Peyer's patch (tissue), 4 donors: ENCODE measurements at regions not wholly inside any gene's neighbourhood (a gene's known extent, or its start where the extent isn't known, plus 50 kb on each side); places are given as distances from the start of the nearest gene placed in this dataset.

Experiments used
- DNase-seq, 3 donors: peaks; one replicate each; pipeline ENCODE4 v3.0.0-alpha.2; 2017 to 2019
- H3K27ac ChIP-seq, 4 donors: fragments of 200-600 bp; sonication (generic); one replicate each; pipeline ENCODE4 v1.5.1; 2016 to 2019
- H3K27me3 ChIP-seq, 2 donors: fragments of 200-600 bp; sonication (generic); one replicate each; pipeline ENCODE4 v1.5.1; 2019
- H3K36me3 ChIP-seq, 3 donors: fragments of 200-600 bp; sonication (generic); one replicate each; pipeline ENCODE4 v1.5.1; 2016 to 2019
- H3K4me1 ChIP-seq, 4 donors: fragments of 200-600 bp; sonication (generic); one replicate each; pipeline ENCODE4 v1.5.1; 2016 to 2019
- H3K4me3 ChIP-seq, 4 donors: fragments of 200-600 bp; sonication (generic); 1 replicate in 3 of 4; 2 replicates in 1 of 4; pipeline ENCODE4 v1.5.1; 2016 to 2019; ENCODE audit warnings: mild to moderate bottlenecking in 1 of 4
- H3K9me3 ChIP-seq, 4 donors: fragments of 200-600 bp; sonication (generic); one replicate each; pipeline ENCODE4 v1.5.1; 2016 to 2019; ENCODE audit warnings: mild to moderate bottlenecking in 1 of 4
- CTCF ChIP-seq, 6 experiments: fragments of 450-650 bp in 4 of 6; fragments of 200-600 bp in 2 of 6; sonication (generic) in 1 of 6; IDR thresholded peaks; one replicate each; pipeline ENCODE4 v1.5.1; 2017 to 2019; ENCODE audit warnings: antibody characterized with exemption in 6 of 6, mild to moderate bottlenecking in 3 of 6, moderate library complexity in 1 of 6
- POLR2A ChIP-seq, 2 donors: fragments of 450-650 bp; IDR thresholded peaks; one replicate each; pipeline ENCODE4 v1.5.1; 2017; ENCODE audit warnings: antibody characterized with exemption in 2 of 2, mild to moderate bottlenecking in 2 of 2, moderate library complexity in 2 of 2

DNA sequence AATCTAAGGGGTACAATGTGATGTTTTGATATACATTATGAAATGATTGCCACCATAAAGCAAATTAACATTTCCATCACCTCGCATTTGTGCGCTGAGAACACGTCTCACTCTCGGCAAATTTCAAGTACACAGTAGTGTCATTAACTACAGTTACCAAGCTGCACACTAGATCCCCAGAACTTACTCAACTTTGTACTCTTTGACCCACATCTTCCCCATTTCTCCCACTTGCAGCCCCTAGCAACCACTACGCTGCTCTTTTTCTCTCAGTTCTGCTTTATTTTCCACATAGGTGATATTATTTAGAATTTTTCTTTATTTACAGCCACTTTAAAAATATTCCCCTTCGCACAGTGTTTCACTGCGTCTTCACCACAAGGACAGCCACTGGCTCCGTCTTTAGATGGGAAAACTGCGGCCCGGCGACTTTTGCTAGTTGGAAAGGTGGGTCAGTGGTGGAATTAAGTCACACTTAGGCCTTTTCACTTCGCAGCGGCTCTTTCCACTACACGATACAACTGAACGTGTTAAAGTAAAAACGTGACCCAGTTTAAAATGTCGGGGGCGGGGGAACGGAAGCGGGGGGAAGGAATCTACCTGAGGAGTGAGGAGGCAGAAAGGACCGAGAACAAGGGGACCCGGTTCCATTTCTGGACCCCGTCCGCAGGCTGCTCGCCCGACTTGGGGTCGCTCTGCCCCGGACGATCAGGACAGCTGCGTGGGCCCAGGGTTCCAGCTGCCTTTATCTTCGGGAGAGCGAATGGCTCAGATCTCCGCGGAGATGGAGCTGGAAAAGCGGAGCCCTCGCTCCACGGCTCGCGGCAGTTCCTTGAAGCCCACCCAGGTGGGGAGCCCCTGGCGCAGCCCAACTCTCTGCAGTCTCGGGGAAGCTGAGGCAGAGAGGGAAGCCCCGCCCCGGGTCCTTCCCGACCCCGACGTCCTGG lies 486.1 kb downstream of the UQCRFS1 start:
- H3K4me1 ChIP-seq: no peaks in the 10 kb centered on the region
- DNase-seq: no peak
- peaks cover 0 to 3% of the 10 kb centered on the region in 2 donors for H3K27me3 ChIP-seq
- H3K27ac ChIP-seq: no peak overlapping the region
- H3K9me3 ChIP-seq: peaks cover 0 to 5% (median 0%) of the 10 kb centered on the region in 4 donors
- no peak for TF ChIP-seq POLR2A (IDR thresholded peaks at IDR 0.05)
- no peak for TF ChIP-seq CTCF (IDR thresholded peaks at IDR 0.05)
- H3K4me3 ChIP-seq: peak overlapping the region in 1 of 4 donors; percentile 31
- H3K36me3 ChIP-seq: no peaks in the 10 kb centered on the region

- TF ChIP-seq CTCF (IDR thresholded peaks at IDR 0.05) (no peak), POLR2A (IDR thresholded peaks at IDR 0.05) (no peak)
- Histone ChIP-seq H3K4me3 (no peak overlapping the region), H3K36me3 (no peaks in the 10 kb centered on the region), H3K27ac (no peak overlapping the region), H3K27me3 (no peaks in the 10 kb centered on the region), H3K9me3 (no peaks in the 10 kb centered on the region), H3K4me1 (no peaks in the 10 kb centered on the region)
- DNase-seq: no peak
Observed at GRCh38 chr19:28718909-28719308, 494.0 kb downstream of the UQCRFS1 start.

GRCh38 chr19:28715157-28715556 lies 497.8 kb downstream of the UQCRFS1 start:
- no peak for DNase-seq
- TF ChIP-seq CTCF (IDR thresholded peaks at IDR 0.05) (no peak), POLR2A (IDR thresholded peaks at IDR 0.05) (no peak)
- no peaks in the 10 kb centered on the region for H3K27me3 ChIP-seq
- no peaks in the 10 kb centered on the region for H3K9me3 ChIP-seq
- no peaks in the 10 kb centered on the region for H3K36me3 ChIP-seq
- no peak overlapping the region for H3K27ac ChIP-seq
- H3K4me3 ChIP-seq: no peak overlapping the region
- H3K4me1 ChIP-seq: no peaks in the 10 kb centered on the region

DNA sequence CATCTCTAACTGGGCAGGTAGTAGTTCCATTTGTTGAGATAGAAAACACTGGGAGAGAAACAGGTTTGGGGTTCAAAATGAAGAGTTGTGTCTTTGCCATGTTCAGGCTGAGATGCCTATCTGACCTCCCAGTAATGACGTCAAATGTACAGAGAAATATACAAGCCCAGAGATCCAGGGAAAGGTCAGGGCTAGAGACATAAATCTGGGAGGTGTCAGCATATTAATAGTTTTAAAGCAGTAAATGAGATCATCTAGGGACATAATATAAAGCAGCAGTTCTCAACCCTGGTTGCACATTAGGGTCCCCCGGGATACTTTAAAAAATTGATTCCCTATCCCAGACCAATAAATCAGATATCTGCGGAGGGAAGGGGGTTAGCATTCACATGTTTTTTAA lies 501.5 kb downstream of the UQCRFS1 start:
- no peak for DNase-seq
- Histone ChIP-seq H3K27ac (no peak overlapping the region), H3K27me3 (no peaks in the 10 kb centered on the region), H3K4me1 (no peaks in the 10 kb centered on the region), H3K36me3 (no peaks in the 10 kb centered on the region), H3K9me3 (no peaks in the 10 kb centered on the region), H3K4me3 (no peak overlapping the region)
- TF ChIP-seq POLR2A (IDR thresholded peaks at IDR 0.05) (no peak), CTCF (IDR thresholded peaks at IDR 0.05) (no peak)

GRCh38 chr19:28710278-28710677 lies 502.7 kb downstream of the UQCRFS1 start:
- no peaks in the 10 kb centered on the region for H3K36me3 ChIP-seq
- no peaks in the 10 kb centered on the region for H3K4me1 ChIP-seq
- H3K27ac ChIP-seq: no peak overlapping the region
- H3K4me3 ChIP-seq: no peak overlapping the region
- TF ChIP-seq POLR2A (IDR thresholded peaks at IDR 0.05) (no peak), CTCF (IDR thresholded peaks at IDR 0.05) (peak in 4 of 6 experiments; percentile 45 to 77 (median 59))
- H3K27me3 ChIP-seq: no peaks in the 10 kb centered on the region
- no peak for DNase-seq
- no peaks in the 10 kb centered on the region for H3K9me3 ChIP-seq
